H1 (cell line): ENCODE measurements at regions not wholly inside any gene's neighbourhood (a gene's known extent, or its start where the extent isn't known, plus 50 kb on each side); places are given as distances from the start of the nearest gene placed in this dataset.

ENCODE experiments used
- CBX5 ChIP-seq: fragments of 300-800, 300-1000 bp; sonication (generic); IDR thresholded peaks from 2 replicates; pipeline ENCODE4 v1.7.1; 2016; ENCODE audit warnings: antibody characterized with exemption, low read length, low read depth
- CEBPB ChIP-seq: IDR thresholded peaks from 2 replicates; pipeline ENCODE4 v1.6.1; 2012; ENCODE audit warnings: low read depth, low read length
- CTCF ChIP-seq, 3 experiments: IDR thresholded peaks; 1 replicate in 2 of 3; 2 replicates in 1 of 3; pipeline versions ENCODE4 v1.5.1 to v1.6.1; 2011; ENCODE audit warnings: low read length in 3 of 3, mild to moderate bottlenecking in 3 of 3, inconsistent platforms in 2 of 3, low read depth in 1 of 3, moderate library complexity in 1 of 3; ENCODE audit not compliant: insufficient read depth in 1 of 3; ENCODE audit errors: control extremely low read depth in 1 of 3
- EP300 ChIP-seq, 2 experiments: IDR thresholded peaks; 1 replicate in 1 of 2; 2 replicates in 1 of 2; pipeline ENCODE4 v1.6.1; 2011 to 2012; ENCODE audit warnings: low read depth in 2 of 2, low read length in 2 of 2, mild to moderate bottlenecking in 2 of 2, borderline replicate concordance in 1 of 2, inconsistent platforms in 1 of 2, moderate library complexity in 1 of 2

- TF ChIP-seq EP300 (IDR thresholded peaks at IDR 0.05; ENCODE audit: borderline replicate concordance in 1 of 2, low read depth in 2 of 2, low read length in 2 of 2) (no peak), CEBPB (no peak), CTCF (IDR thresholded peaks at IDR 0.05; ENCODE audit: control extremely low read depth in 1 of 3, insufficient read depth in 1 of 3, low read depth in 1 of 3, low read length in 3 of 3) (no peak), CBX5 (no peak)
Observed at GRCh38 chr1:213394837-213395236, 343.8 kb downstream of the RPS6KC1 start.
